Hepatocyte (in vitro differentiated cells): ENCODE measurements at regions not wholly inside any gene's neighbourhood (a gene's known extent, or its start where the extent isn't known, plus 50 kb on each side); places are given as distances from the start of the nearest gene placed in this dataset.

Experiments
- CTCF ChIP-seq: fragments of 200-600 bp; sonication (generic); IDR thresholded peaks from 2 replicates; pipeline ENCODE4 v1.5.1; 2016; ENCODE audit warnings: antibody characterized with exemption, mild to moderate bottlenecking; ENCODE audit not compliant: poor library complexity
- EZH2 ChIP-seq: fragments of 200-600 bp; sonication (generic); IDR thresholded peaks from 2 replicates; pipeline ENCODE4 v1.6.1; 2016; ENCODE audit warnings: antibody characterized with exemption, mild to moderate bottlenecking, borderline replicate concordance
- EZH2phosphoT487 ChIP-seq: fragments of 200-600 bp; sonication (generic); IDR thresholded peaks from one replicate; pipeline ENCODE4 v1.6.1; 2018; ENCODE audit warnings: antibody characterized with exemption, mild to moderate bottlenecking, low read depth, moderate library complexity; ENCODE audit not compliant: unreplicated experiment, severe bottlenecking

GRCh38 chr4:137661693-137662092 lies 129.4 kb upstream of the PCDH18 start:
- TF ChIP-seq CTCF (no peak), EZH2 (no peak), EZH2phosphoT487 (no peak)
